GM21528 (cell line): ENCODE measurements at regions not wholly inside any gene's neighbourhood (a gene's known extent, or its start where the extent isn't known, plus 50 kb on each side); places are given as distances from the start of the nearest gene placed in this dataset.

ENCODE experiments used
- ATAC-seq: cut with Tn5 transposase; IDR thresholded peaks from one replicate; pipeline ENCODE4 v1.9.1; 2021; ENCODE audit warnings: mild to moderate bottlenecking, moderate library complexity; ENCODE audit not compliant: unreplicated experiment, low FRiP score

DNA sequence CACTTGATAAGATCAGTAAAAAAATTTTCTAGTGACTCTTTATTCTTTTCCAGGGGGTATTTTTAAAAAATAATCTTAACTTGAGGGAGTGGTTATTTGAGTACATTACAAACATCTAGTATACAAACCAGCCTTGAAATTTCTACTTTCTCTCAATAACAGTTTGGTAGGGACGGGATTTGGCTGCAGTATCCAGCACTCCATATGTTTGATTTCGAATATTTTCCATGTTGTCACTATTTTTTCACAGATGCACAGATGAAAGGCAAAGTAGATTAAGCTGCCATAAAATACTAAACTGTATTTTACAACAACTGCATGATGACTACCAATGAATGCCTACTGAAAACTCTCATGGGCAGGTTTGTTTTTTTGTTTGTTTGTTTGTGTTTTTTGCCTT is 225.0 kb downstream of the COX7B2 start:
- ATAC-seq: no peak

- no peak for ATAC-seq
Measured at GRCh38 chr4:46676364-46676763, 232.7 kb downstream of the COX7B2 start.

DNA sequence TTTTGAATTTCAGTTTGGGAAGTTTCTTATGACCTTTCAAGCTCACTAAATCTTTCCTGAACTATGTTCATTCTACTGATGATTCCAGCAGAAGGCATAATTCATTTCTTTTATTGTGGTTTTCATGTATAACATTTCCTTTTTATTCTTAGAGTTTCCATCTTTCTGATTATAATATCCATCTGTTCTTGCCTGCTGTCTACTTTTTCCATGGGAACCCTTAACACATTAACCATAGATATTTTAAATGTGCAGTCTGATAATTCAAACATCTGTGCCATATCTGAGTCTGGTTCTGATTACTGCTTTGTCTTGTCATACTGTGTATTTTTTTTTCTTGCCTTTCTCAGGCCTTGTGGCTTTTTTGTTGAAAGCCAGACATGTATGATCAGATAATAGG is 234.7 kb downstream of the COX7B2 start:
- ATAC-seq: no peak

GRCh38 chr4:46667790-46668189 is 241.3 kb downstream of the COX7B2 start:
- ATAC-seq: no peak

- no peak for ATAC-seq
Measured at GRCh38 chr4:46656071-46656470, 253.0 kb downstream of the COX7B2 start.

GRCh38 chr4:46653842-46654241 is 255.2 kb downstream of the COX7B2 start:
- ATAC-seq: no peak

DNA sequence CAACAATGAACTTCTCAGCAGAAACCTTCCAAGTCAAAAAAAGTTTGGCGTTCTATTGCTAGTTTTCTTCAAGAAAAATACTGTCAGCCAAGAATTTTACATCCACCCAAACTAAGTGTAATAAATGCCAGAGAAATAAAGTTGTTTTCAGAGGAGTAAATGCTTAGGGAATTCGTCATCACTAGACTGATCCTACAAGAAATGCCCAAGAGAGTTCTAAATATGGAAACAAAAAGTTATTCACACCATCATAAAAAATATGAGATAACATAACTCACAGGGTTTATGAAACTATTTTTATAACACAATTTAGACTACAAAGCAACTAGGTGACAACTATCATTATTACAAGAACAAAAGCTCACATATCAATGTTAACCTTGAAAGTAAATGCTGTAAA is 259.5 kb upstream of the GABRA2 start:
- ATAC-seq: no peak

GRCh38 chr4:46648088-46648744 is 258.3 kb upstream of the GABRA2 start:
- peak; percentile 93 for ATAC-seq

- no peak for ATAC-seq
Measured at GRCh38 chr4:46645126-46645525, 255.2 kb upstream of the GABRA2 start.
